Body of pancreas (tissue), 4 donors: ENCODE measurements at regions not wholly inside any gene's neighbourhood (a gene's known extent, or its start where the extent isn't known, plus 50 kb on each side); places are given as distances from the start of the nearest gene placed in this dataset.

ENCODE experiments used
- POLR2A ChIP-seq, 3 donors: fragments of 450-650 bp; IDR thresholded peaks; one replicate each; pipeline ENCODE4 v1.6.1; 2016; ENCODE audit warnings: antibody characterized with exemption in 3 of 3, mild to moderate bottlenecking in 2 of 3
- TF ChIP-seq, protein P1 (sequence below), 7 experiments: fragments of 450-650 bp in 4 of 7; fragments of 200-600 bp in 3 of 7; sonication (generic) in 3 of 7; IDR thresholded peaks; one replicate each; pipeline ENCODE4 v1.5.1; 2016 to 2019; ENCODE audit warnings: antibody characterized with exemption in 7 of 7

DNA sequence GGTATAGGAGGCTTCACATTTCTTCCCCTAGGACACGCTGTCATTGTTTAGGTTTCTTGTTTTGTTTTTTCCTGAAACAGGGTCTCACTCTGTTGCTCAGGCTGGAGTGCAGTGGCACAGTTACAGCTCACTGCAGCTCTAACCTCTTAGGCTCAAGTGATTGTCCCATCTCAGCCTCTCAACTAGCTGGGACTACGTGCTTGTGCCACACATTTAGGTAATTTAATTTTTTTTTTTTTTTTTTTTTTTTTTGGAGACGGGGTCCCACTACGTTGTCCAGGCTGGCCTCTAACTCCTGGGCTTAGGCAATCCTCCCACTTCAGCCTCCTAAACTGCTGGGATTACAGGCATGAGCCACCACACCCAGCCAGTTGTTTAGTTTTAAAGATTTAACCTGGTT lies 66.2 kb downstream of the EXOSC2 start:
- TF ChIP-seq, protein P1, sequence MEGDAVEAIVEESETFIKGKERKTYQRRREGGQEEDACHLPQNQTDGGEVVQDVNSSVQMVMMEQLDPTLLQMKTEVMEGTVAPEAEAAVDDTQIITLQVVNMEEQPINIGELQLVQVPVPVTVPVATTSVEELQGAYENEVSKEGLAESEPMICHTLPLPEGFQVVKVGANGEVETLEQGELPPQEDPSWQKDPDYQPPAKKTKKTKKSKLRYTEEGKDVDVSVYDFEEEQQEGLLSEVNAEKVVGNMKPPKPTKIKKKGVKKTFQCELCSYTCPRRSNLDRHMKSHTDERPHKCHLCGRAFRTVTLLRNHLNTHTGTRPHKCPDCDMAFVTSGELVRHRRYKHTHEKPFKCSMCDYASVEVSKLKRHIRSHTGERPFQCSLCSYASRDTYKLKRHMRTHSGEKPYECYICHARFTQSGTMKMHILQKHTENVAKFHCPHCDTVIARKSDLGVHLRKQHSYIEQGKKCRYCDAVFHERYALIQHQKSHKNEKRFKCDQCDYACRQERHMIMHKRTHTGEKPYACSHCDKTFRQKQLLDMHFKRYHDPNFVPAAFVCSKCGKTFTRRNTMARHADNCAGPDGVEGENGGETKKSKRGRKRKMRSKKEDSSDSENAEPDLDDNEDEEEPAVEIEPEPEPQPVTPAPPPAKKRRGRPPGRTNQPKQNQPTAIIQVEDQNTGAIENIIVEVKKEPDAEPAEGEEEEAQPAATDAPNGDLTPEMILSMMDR (IDR thresholded peaks at IDR 0.05) = no peak
- no peak for TF ChIP-seq POLR2A (IDR thresholded peaks at IDR 0.05)
